ENCODE measurements at regions not wholly inside any gene's neighbourhood (a gene's known extent, or its start where the extent isn't known, plus 50 kb on each side); places are given as distances from the start of the nearest gene placed in this dataset.

- Histone ChIP-seq H3K4me1 (ENCODE audit: control insufficient read depth in 1 of 2, insufficient read depth in 2 of 2, low read length in 2 of 2) (peaks cover 18 to 40% of the 10 kb centered on the region in 2 donors), H3K36me3 (ENCODE audit: control insufficient read depth in 1 of 2, insufficient read depth in 2 of 2, low read length in 2 of 2) (no peaks in the 10 kb centered on the region), H3K9me3 (ENCODE audit: control insufficient read depth in 1 of 2, low read length in 2 of 2) (peaks cover 0 to 5% of the 10 kb centered on the region in 2 donors), H3K9ac (ENCODE audit: low read depth in 1 of 2, low read length in 2 of 2) (no peak overlapping the region), H3K27ac (ENCODE audit: low read depth, low read length) (no peak overlapping the region), H3K27me3 (ENCODE audit: control insufficient read depth in 1 of 2, insufficient read depth in 2 of 2, low read length in 2 of 2) (no peaks in the 10 kb centered on the region), H3K4me3 (ENCODE audit: low read depth in 1 of 2, low read length in 2 of 2) (no peak overlapping the region)
Measured at GRCh38 chr6:85396159-85396808, 53.6 kb upstream of the NT5E start.

- Histone ChIP-seq H3K4me3 (ENCODE audit: low read depth in 1 of 2, low read length in 2 of 2) (no peak overlapping the region), H3K36me3 (ENCODE audit: control insufficient read depth in 1 of 2, insufficient read depth in 2 of 2, low read length in 2 of 2) (no peaks in the 10 kb centered on the region), H3K9ac (ENCODE audit: low read depth in 1 of 2, low read length in 2 of 2) (no peak overlapping the region), H3K27me3 (ENCODE audit: control insufficient read depth in 1 of 2, insufficient read depth in 2 of 2, low read length in 2 of 2) (no peaks in the 10 kb centered on the region), H3K4me1 (ENCODE audit: control insufficient read depth in 1 of 2, insufficient read depth in 2 of 2, low read length in 2 of 2) (peaks cover 21 to 40% of the 10 kb centered on the region in 2 donors), H3K9me3 (ENCODE audit: control insufficient read depth in 1 of 2, low read length in 2 of 2) (peaks cover 0 to 5% of the 10 kb centered on the region in 2 donors), H3K27ac (ENCODE audit: low read depth, low read length) (no peak overlapping the region)
Measured at GRCh38 chr6:85395746-85396145, 54.1 kb upstream of the NT5E start.

GRCh38 chr6:85394853-85395538 is 54.9 kb upstream of the NT5E start:
- H3K9ac ChIP-seq (ENCODE audit: low read depth in 1 of 2, low read length in 2 of 2), result no peak overlapping the region
- H3K4me1 ChIP-seq (ENCODE audit: control insufficient read depth in 1 of 2, insufficient read depth in 2 of 2, low read length in 2 of 2), result peaks cover 21 to 36% of the 10 kb centered on the region in 2 donors
- H3K4me3 ChIP-seq (ENCODE audit: low read depth in 1 of 2, low read length in 2 of 2), result no peak overlapping the region
- peaks cover 0 to 5% of the 10 kb centered on the region in 2 donors for H3K9me3 ChIP-seq (ENCODE audit: control insufficient read depth in 1 of 2, low read length in 2 of 2)
- H3K36me3 ChIP-seq (ENCODE audit: control insufficient read depth in 1 of 2, insufficient read depth in 2 of 2, low read length in 2 of 2), result no peaks in the 10 kb centered on the region
- no peak overlapping the region for H3K27ac ChIP-seq (ENCODE audit: low read depth, low read length)
- H3K27me3 ChIP-seq (ENCODE audit: control insufficient read depth in 1 of 2, insufficient read depth in 2 of 2, low read length in 2 of 2), result no peaks in the 10 kb centered on the region

GRCh38 chr6:85394199-85394598 is 55.7 kb upstream of the NT5E start:
- Histone ChIP-seq H3K9ac (ENCODE audit: low read depth in 1 of 2, low read length in 2 of 2) (no peak overlapping the region), H3K4me1 (ENCODE audit: control insufficient read depth in 1 of 2, insufficient read depth in 2 of 2, low read length in 2 of 2) (peaks cover 21 to 36% of the 10 kb centered on the region in 2 donors), H3K4me3 (ENCODE audit: low read depth in 1 of 2, low read length in 2 of 2) (no peak overlapping the region), H3K27ac (ENCODE audit: low read depth, low read length) (no peak overlapping the region), H3K9me3 (ENCODE audit: control insufficient read depth in 1 of 2, low read length in 2 of 2) (peaks cover 0 to 5% of the 10 kb centered on the region in 2 donors), H3K27me3 (ENCODE audit: control insufficient read depth in 1 of 2, insufficient read depth in 2 of 2, low read length in 2 of 2) (no peaks in the 10 kb centered on the region), H3K36me3 (ENCODE audit: control insufficient read depth in 1 of 2, insufficient read depth in 2 of 2, low read length in 2 of 2) (no peaks in the 10 kb centered on the region)

GRCh38 chr6:85392379-85392778 is 57.5 kb upstream of the NT5E start:
- H3K27ac ChIP-seq (ENCODE audit: low read depth, low read length), result no peak overlapping the region
- no peak overlapping the region for H3K4me3 ChIP-seq (ENCODE audit: low read depth in 1 of 2, low read length in 2 of 2)
- peaks cover 0 to 3% of the 10 kb centered on the region in 2 donors for H3K9me3 ChIP-seq (ENCODE audit: control insufficient read depth in 1 of 2, low read length in 2 of 2)
- H3K4me1 ChIP-seq (ENCODE audit: control insufficient read depth in 1 of 2, insufficient read depth in 2 of 2, low read length in 2 of 2), result peaks cover 21 to 41% of the 10 kb centered on the region in 2 donors
- no peak overlapping the region for H3K9ac ChIP-seq (ENCODE audit: low read depth in 1 of 2, low read length in 2 of 2)
- no peaks in the 10 kb centered on the region for H3K36me3 ChIP-seq (ENCODE audit: control insufficient read depth in 1 of 2, insufficient read depth in 2 of 2, low read length in 2 of 2)
- no peaks in the 10 kb centered on the region for H3K27me3 ChIP-seq (ENCODE audit: control insufficient read depth in 1 of 2, insufficient read depth in 2 of 2, low read length in 2 of 2)

- H3K9me3 ChIP-seq (ENCODE audit: control insufficient read depth in 1 of 2, low read length in 2 of 2), result no peaks in the 10 kb centered on the region
- H3K36me3 ChIP-seq (ENCODE audit: control insufficient read depth in 1 of 2, insufficient read depth in 2 of 2, low read length in 2 of 2), result no peaks in the 10 kb centered on the region
- peak overlapping the region; percentile 7 for H3K27ac ChIP-seq (ENCODE audit: low read depth, low read length)
- H3K27me3 ChIP-seq (ENCODE audit: control insufficient read depth in 1 of 2, insufficient read depth in 2 of 2, low read length in 2 of 2), result no peaks in the 10 kb centered on the region
- peak overlapping the region in 1 of 2 donors; percentile 27 for H3K4me3 ChIP-seq (ENCODE audit: low read depth in 1 of 2, low read length in 2 of 2)
- peaks cover 16 to 34% of the 10 kb centered on the region in 2 donors for H3K4me1 ChIP-seq (ENCODE audit: control insufficient read depth in 1 of 2, insufficient read depth in 2 of 2, low read length in 2 of 2)
- H3K9ac ChIP-seq (ENCODE audit: low read depth in 1 of 2, low read length in 2 of 2), result no peak overlapping the region
Measured at GRCh38 chr6:85390775-85391174, 59.1 kb upstream of the NT5E start.

GRCh38 chr6:85390105-85390728 is 59.7 kb upstream of the NT5E start:
- no peaks in the 10 kb centered on the region for H3K36me3 ChIP-seq (ENCODE audit: control insufficient read depth in 1 of 2, insufficient read depth in 2 of 2, low read length in 2 of 2)
- no peaks in the 10 kb centered on the region for H3K9me3 ChIP-seq (ENCODE audit: control insufficient read depth in 1 of 2, low read length in 2 of 2)
- no peaks in the 10 kb centered on the region for H3K27me3 ChIP-seq (ENCODE audit: control insufficient read depth in 1 of 2, insufficient read depth in 2 of 2, low read length in 2 of 2)
- H3K4me1 ChIP-seq (ENCODE audit: control insufficient read depth in 1 of 2, insufficient read depth in 2 of 2, low read length in 2 of 2), result peaks cover 15 to 30% of the 10 kb centered on the region in 2 donors
- peak overlapping the region; percentile 37 for H3K27ac ChIP-seq (ENCODE audit: low read depth, low read length)
- H3K4me3 ChIP-seq (ENCODE audit: low read depth in 1 of 2, low read length in 2 of 2), result peak overlapping the region; percentile 69 to 75
- peak overlapping the region; percentile 42 to 67 for H3K9ac ChIP-seq (ENCODE audit: low read depth in 1 of 2, low read length in 2 of 2)

- Histone ChIP-seq H3K4me1 (ENCODE audit: control insufficient read depth in 1 of 2, insufficient read depth in 2 of 2, low read length in 2 of 2) (peaks cover 9 to 25% of the 10 kb centered on the region in 2 donors), H3K27me3 (ENCODE audit: control insufficient read depth in 1 of 2, insufficient read depth in 2 of 2, low read length in 2 of 2) (no peaks in the 10 kb centered on the region), H3K4me3 (ENCODE audit: low read depth in 1 of 2, low read length in 2 of 2) (peak overlapping the region; percentile 69 to 75)
Measured at GRCh38 chr6:85389151-85389797, 60.6 kb upstream of the NT5E start.

GRCh38 chr6:85388531-85388930 is 61.4 kb upstream of the NT5E start:
- Histone ChIP-seq H3K27ac (ENCODE audit: low read depth, low read length) (no peak overlapping the region), H3K9me3 (ENCODE audit: control insufficient read depth in 1 of 2, low read length in 2 of 2) (no peaks in the 10 kb centered on the region), H3K4me1 (ENCODE audit: control insufficient read depth in 1 of 2, insufficient read depth in 2 of 2, low read length in 2 of 2) (peaks cover 9 to 25% of the 10 kb centered on the region in 2 donors), H3K9ac (ENCODE audit: low read depth in 1 of 2, low read length in 2 of 2) (no peak overlapping the region), H3K4me3 (ENCODE audit: low read depth in 1 of 2, low read length in 2 of 2) (peak overlapping the region in 1 of 2 donors; percentile 69), H3K36me3 (ENCODE audit: control insufficient read depth in 1 of 2, insufficient read depth in 2 of 2, low read length in 2 of 2) (no peaks in the 10 kb centered on the region), H3K27me3 (ENCODE audit: control insufficient read depth in 1 of 2, insufficient read depth in 2 of 2, low read length in 2 of 2) (no peaks in the 10 kb centered on the region)

More at GRCh38 chr6:85389151-85389797, 60.6 kb upstream of the NT5E start:
- no peaks in the 10 kb centered on the region for H3K9me3 ChIP-seq (ENCODE audit: control insufficient read depth in 1 of 2, low read length in 2 of 2)
- H3K27ac ChIP-seq (ENCODE audit: low read depth, low read length), result peak overlapping the region; percentile 45
- no peaks in the 10 kb centered on the region for H3K36me3 ChIP-seq (ENCODE audit: control insufficient read depth in 1 of 2, insufficient read depth in 2 of 2, low read length in 2 of 2)
- peak overlapping the region in 1 of 2 donors; percentile 42 for H3K9ac ChIP-seq (ENCODE audit: low read depth in 1 of 2, low read length in 2 of 2)

Data from duodenal mucosa (tissue), 2 donors.